Sigmoid colon (tissue), 6 donors: ENCODE measurements at regions not wholly inside any gene's neighbourhood (a gene's known extent, or its start where the extent isn't known, plus 50 kb on each side); places are given as distances from the start of the nearest gene placed in this dataset.

Experiments used
- DNase-seq: peaks from one replicate; pipeline ENCODE4 v3.0.0-alpha.2; 2019
- H3K27ac ChIP-seq, 4 donors: fragments of 200-600 bp; sonication (generic); one replicate each; pipeline ENCODE4 v1.5.1; 2016 to 2019; ENCODE audit warnings: mild to moderate bottlenecking in 1 of 4
- H3K27me3 ChIP-seq, 3 donors: fragments of 200-600 bp; sonication (generic); one replicate each; pipeline ENCODE4 v1.5.1; 2019; ENCODE audit warnings: mild to moderate bottlenecking in 1 of 3
- H3K36me3 ChIP-seq, 4 donors: fragments of 200-600 bp; sonication (generic); one replicate each; pipeline ENCODE4 v1.5.1; 2016 to 2019
- H3K4me1 ChIP-seq, 4 donors: fragments of 200-600 bp; sonication (generic); one replicate each; pipeline ENCODE4 v1.5.1; 2017 to 2019
- H3K4me3 ChIP-seq, 4 donors: fragments of 200-600 bp; sonication (generic); one replicate each; pipeline ENCODE4 v1.5.1; 2017 to 2019; ENCODE audit warnings: mild to moderate bottlenecking in 2 of 4, moderate library complexity in 1 of 4
- H3K9me3 ChIP-seq, 4 donors: fragments of 200-600 bp in 3 of 4; sonication (generic) in 3 of 4; one replicate each; pipeline versions ENCODE4 v1.5.1 to v1.6.1; 2013 to 2019
- EP300 ChIP-seq, 4 donors: sonication (generic); formaldehyde crosslinking; IDR thresholded peaks; one replicate each; pipeline ENCODE4 v1.6.1; 2017; ENCODE audit warnings: antibody characterized with exemption in 4 of 4
- POLR2A ChIP-seq, 2 donors: fragments of 450-650 bp; IDR thresholded peaks; one replicate each; pipeline ENCODE4 v1.6.1; 2016; ENCODE audit warnings: antibody characterized with exemption in 2 of 2, mild to moderate bottlenecking in 2 of 2, moderate library complexity in 2 of 2
- POLR2AphosphoS5 ChIP-seq, 4 donors: sonication (generic); formaldehyde crosslinking; IDR thresholded peaks; one replicate each; pipeline ENCODE4 v1.6.1; 2017; ENCODE audit warnings: antibody characterized with exemption in 4 of 4
- WGBS, 2 donors: extraction: QIAGEN DNeasy Blood & Tissue Kit; methylation state at CpG; one replicate each; pipeline ENCODE4 v1.1.7; 2013; 5-methylcytosine and 5-hydroxymethylcytosine counted together
- intact Hi-C: fragments of 100-400 bp; cut with DNase I; formaldehyde crosslinking; loops from one replicate; pipeline ENCODE4 v1.15.1; 2023
- TF ChIP-seq, protein P1 (sequence below), 4 experiments: fragments of 450-650 bp in 3 of 4; fragments of 200-600 bp in 1 of 4; IDR thresholded peaks; one replicate each; pipeline ENCODE4 v1.5.1; 2016 to 2019; ENCODE audit warnings: antibody characterized with exemption in 4 of 4, mild to moderate bottlenecking in 3 of 4, moderate library complexity in 2 of 4
- donor health status: healthy with polysubstance abuse.
- donor health status: healthy.

DNA sequence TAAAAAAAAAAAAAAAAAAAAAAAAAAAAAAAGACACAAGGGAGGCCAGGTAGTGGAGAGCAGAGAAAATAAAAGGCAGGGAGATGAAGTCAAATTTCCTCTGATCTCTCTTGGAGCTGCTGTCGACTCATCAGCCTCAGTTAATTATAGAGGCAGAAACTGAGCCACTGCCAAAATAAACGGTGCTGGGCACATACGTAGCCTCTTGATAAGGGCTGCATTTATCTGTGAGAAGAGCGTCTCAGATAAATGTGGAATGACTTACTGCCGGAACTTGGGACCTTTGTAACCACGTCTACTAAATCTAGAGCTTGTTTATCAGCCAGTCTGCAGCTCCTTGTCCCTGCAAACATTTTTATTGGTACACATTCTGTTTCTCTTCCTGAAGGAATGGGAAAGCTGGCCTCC, 162.3 kb downstream of the BAMBI start:
- no peak for DNase-seq
- intact Hi-C loops = no loop called here

GRCh38 chr10:28840202-28840601, 162.9 kb downstream of the BAMBI start:
- Histone ChIP-seq H3K27ac (no peak overlapping the region), H3K36me3 (no peaks in the 10 kb centered on the region), H3K4me1 (peaks cover 0 to 19% (median 13%) of the 10 kb centered on the region in 4 donors), H3K27me3 (no peaks in the 10 kb centered on the region), H3K4me3 (no peak overlapping the region), H3K9me3 (peaks cover 0 to 3% (median 1%) of the 10 kb centered on the region in 4 donors)
- TF ChIP-seq EP300 (IDR thresholded peaks at IDR 0.05) (no peak), POLR2A (IDR thresholded peaks at IDR 0.05) (no peak), POLR2AphosphoS5 (IDR thresholded peaks at IDR 0.05) (no peak)
- TF ChIP-seq, protein P1, sequence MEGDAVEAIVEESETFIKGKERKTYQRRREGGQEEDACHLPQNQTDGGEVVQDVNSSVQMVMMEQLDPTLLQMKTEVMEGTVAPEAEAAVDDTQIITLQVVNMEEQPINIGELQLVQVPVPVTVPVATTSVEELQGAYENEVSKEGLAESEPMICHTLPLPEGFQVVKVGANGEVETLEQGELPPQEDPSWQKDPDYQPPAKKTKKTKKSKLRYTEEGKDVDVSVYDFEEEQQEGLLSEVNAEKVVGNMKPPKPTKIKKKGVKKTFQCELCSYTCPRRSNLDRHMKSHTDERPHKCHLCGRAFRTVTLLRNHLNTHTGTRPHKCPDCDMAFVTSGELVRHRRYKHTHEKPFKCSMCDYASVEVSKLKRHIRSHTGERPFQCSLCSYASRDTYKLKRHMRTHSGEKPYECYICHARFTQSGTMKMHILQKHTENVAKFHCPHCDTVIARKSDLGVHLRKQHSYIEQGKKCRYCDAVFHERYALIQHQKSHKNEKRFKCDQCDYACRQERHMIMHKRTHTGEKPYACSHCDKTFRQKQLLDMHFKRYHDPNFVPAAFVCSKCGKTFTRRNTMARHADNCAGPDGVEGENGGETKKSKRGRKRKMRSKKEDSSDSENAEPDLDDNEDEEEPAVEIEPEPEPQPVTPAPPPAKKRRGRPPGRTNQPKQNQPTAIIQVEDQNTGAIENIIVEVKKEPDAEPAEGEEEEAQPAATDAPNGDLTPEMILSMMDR (IDR thresholded peaks at IDR 0.05) = no peak
- 87 to 89% methylated on average over 6 of the region's 6 CpGs for WGBS, 2 donors
- intact Hi-C loops = no loop called here
- no peak for DNase-seq

More for the DNA sequence above, 162.3 kb downstream of the BAMBI start:
- Histone ChIP-seq H3K4me1 (peaks cover 0 to 19% (median 13%) of the 10 kb centered on the region in 4 donors), H3K36me3 (no peaks in the 10 kb centered on the region), H3K27ac (no peak overlapping the region), H3K9me3 (no peaks in the 10 kb centered on the region), H3K27me3 (no peaks in the 10 kb centered on the region), H3K4me3 (no peak overlapping the region)
- 11 to 44% methylated on average over 6 of the region's 6 CpGs for WGBS, 2 donors
- TF ChIP-seq EP300 (IDR thresholded peaks at IDR 0.05) = no peak
- TF ChIP-seq POLR2AphosphoS5 (IDR thresholded peaks at IDR 0.05) = no peak
- no peak for TF ChIP-seq POLR2A (IDR thresholded peaks at IDR 0.05)

DNA sequence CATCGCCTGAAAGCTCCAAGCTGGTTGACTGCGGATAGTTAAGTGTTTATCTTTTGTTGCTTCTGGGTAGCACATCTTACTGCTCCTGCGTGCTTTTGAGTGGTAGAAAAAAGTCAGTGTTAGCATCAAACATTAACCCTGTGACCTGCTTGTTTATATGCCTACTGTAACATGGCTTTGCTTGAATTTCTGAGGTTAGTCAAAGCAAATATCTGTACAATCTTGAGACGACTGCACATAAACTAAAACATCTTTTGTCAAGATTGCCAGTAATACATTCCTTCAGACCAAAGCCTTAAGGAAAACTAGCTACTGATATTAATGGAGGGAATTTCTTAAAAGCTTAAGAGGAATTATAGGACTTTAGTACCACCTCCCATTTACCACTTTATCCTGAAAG, 163.7 kb downstream of the BAMBI start:
- intact Hi-C loops = no loop called here
- no peaks in the 10 kb centered on the region for H3K27me3 ChIP-seq
- H3K4me1 ChIP-seq = peaks cover 0 to 19% (median 13%) of the 10 kb centered on the region in 4 donors
- H3K27ac ChIP-seq = peak overlapping the region in 1 of 4 donors; percentile 54
- TF ChIP-seq, protein P1 (IDR thresholded peaks at IDR 0.05) = no peak
- TF ChIP-seq EP300 (IDR thresholded peaks at IDR 0.05) (no peak), POLR2A (IDR thresholded peaks at IDR 0.05) (no peak), POLR2AphosphoS5 (IDR thresholded peaks at IDR 0.05) (no peak)
- no peak overlapping the region for H3K4me3 ChIP-seq
- WGBS, 2 donors = 78 to 79% methylated on average over 4 of the region's 4 CpGs
- H3K9me3 ChIP-seq = peaks cover 0 to 5% (median 1%) of the 10 kb centered on the region in 4 donors
- DNase-seq = no peak
- H3K36me3 ChIP-seq = no peaks in the 10 kb centered on the region

DNA sequence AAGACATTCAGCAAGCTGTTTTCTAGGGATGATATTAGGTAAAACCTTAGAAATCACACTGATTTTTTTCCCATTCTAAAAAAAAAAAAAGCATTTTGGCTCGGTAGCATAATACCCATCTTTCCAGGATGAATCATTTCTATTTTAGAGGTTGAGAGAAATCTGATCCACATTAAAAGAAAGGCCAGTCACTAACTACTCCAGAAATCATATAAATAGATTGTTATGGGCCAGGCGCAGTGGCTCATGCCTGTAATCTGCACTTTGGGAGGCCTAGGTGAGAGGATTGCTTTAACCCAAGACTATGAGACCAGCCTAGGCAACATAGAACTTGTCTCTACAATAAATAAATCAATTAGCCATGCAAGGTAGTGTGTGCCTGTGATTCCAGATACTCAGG, 164.3 kb downstream of the BAMBI start:
- no peak for DNase-seq
- 78 to 82% methylated on average over 2 of the region's 2 CpGs for WGBS, 2 donors
- H3K36me3 ChIP-seq = no peaks in the 10 kb centered on the region
- H3K4me1 ChIP-seq = peaks cover 0 to 19% (median 13%) of the 10 kb centered on the region in 4 donors
- H3K9me3 ChIP-seq = peaks cover 0 to 5% (median 1%) of the 10 kb centered on the region in 4 donors
- H3K4me3 ChIP-seq = no peak overlapping the region
- intact Hi-C loops = no loop called here
- no peak for TF ChIP-seq POLR2AphosphoS5 (IDR thresholded peaks at IDR 0.05)
- TF ChIP-seq EP300 (IDR thresholded peaks at IDR 0.05) = no peak
- TF ChIP-seq, protein P1 (IDR thresholded peaks at IDR 0.05) = no peak
- no peak for TF ChIP-seq POLR2A (IDR thresholded peaks at IDR 0.05)
- peak overlapping the region in 1 of 4 donors; percentile 54 for H3K27ac ChIP-seq
- no peaks in the 10 kb centered on the region for H3K27me3 ChIP-seq

- WGBS, 2 donors = 89 to 94% methylated on average over 3 of the region's 3 CpGs
- Histone ChIP-seq H3K36me3 (no peaks in the 10 kb centered on the region), H3K27me3 (no peaks in the 10 kb centered on the region), H3K4me3 (no peak overlapping the region), H3K4me1 (peaks cover 0 to 19% (median 13%) of the 10 kb centered on the region in 4 donors), H3K27ac (peak overlapping the region in 1 of 4 donors; percentile 54), H3K9me3 (peaks cover 0 to 5% (median 1%) of the 10 kb centered on the region in 4 donors)
- intact Hi-C loops = no loop called here
- TF ChIP-seq POLR2AphosphoS5 (IDR thresholded peaks at IDR 0.05) = no peak
- TF ChIP-seq, protein P1 (IDR thresholded peaks at IDR 0.05) = no peak
- no peak for TF ChIP-seq POLR2A (IDR thresholded peaks at IDR 0.05)
- TF ChIP-seq EP300 (IDR thresholded peaks at IDR 0.05) = no peak
- DNase-seq = no peak
Measured at GRCh38 chr10:28842321-28842720, 165.0 kb downstream of the BAMBI start.
